Spleen (tissue), 7 donors: ENCODE measurements at regions not wholly inside any gene's neighbourhood (a gene's known extent, or its start where the extent isn't known, plus 50 kb on each side); places are given as distances from the start of the nearest gene placed in this dataset.

Source experiments
- CTCF ChIP-seq, 11 experiments: fragments of 200-600 bp in 7 of 11; fragments of 450-650 bp in 4 of 11; sonication (generic) in 4 of 11; IDR thresholded peaks in 8 of 11; conservative IDR thresholded peaks in 3 of 11; 1 replicate in 7 of 11; 2 replicates in 4 of 11; pipeline versions ENCODE4 v1.4.0 to v1.8.0; 2016 to 2021; ENCODE audit warnings: antibody characterized with exemption in 11 of 11, inconsistent platforms in 4 of 11, mild to moderate bottlenecking in 1 of 11
- POLR2AphosphoS5 ChIP-seq, 3 donors: sonication (generic); formaldehyde crosslinking; IDR thresholded peaks; one replicate each; pipeline ENCODE4 v1.5.1; 2017; ENCODE audit warnings: antibody characterized with exemption in 3 of 3
- donor health status: DM: no; HTN: no; CAD: no; lungs with moderate emphysema.
- donor health status: DM: no; HTN: no; CAD: no.
- donor health status: DM: no; HTN: no; CAD: no.

- TF ChIP-seq CTCF (IDR thresholded peaks at IDR 0.05 in 8 of 11, conservative IDR thresholded peaks at IDR 0.05 in 3 of 11) (no peak), POLR2AphosphoS5 (IDR thresholded peaks at IDR 0.05) (no peak)
Observed at GRCh38 chr9:78909566-78909965, 612.6 kb downstream of the PSAT1 start.
